GM13977 (cell line): ENCODE measurements at regions not wholly inside any gene's neighbourhood (a gene's known extent, or its start where the extent isn't known, plus 50 kb on each side); places are given as distances from the start of the nearest gene placed in this dataset.

Experiments used
- DNase-seq: peaks from one replicate; pipeline ENCODE4 v3.0.0; 2012; ENCODE audit warnings: low spot score
- CTCF ChIP-seq: IDR thresholded peaks from 2 replicates; pipeline ENCODE4 v1.5.1; 2012; ENCODE audit warnings: mild to moderate bottlenecking, control low read depth; ENCODE audit not compliant: insufficient read depth; ENCODE audit errors: extremely low read depth, missing control alignments
- in situ Hi-C: fragments of 300-500 bp; cut with MboI; formaldehyde crosslinking; loops from one replicate; pipeline ENCODE4 v1.12.0; 2022; ENCODE audit warnings: low sequenced_read_pairs, low pct_unique_long_range_greater_than_20kb, mixed read lengths, inconsistent platforms; ENCODE audit not compliant: unreplicated experiment

GRCh38 chr14:103283916-103284315, 50.1 kb upstream of the EIF5 start:
- in situ Hi-C loops = loop anchor here (25.0 kb wide), 1 partner anchor 197 kb away; the partner anchor contains the start of genes EXOC3L4 and LBHD2
- no peak for DNase-seq
- TF ChIP-seq CTCF = no peak
